Lung (tissue), 12 donors: ENCODE measurements at regions not wholly inside any gene's neighbourhood (a gene's known extent, or its start where the extent isn't known, plus 50 kb on each side); places are given as distances from the start of the nearest gene placed in this dataset. TPM values are rescaled to one million over a fixed set of nuclear protein-coding genes. Genes with fewer than 3 reads are reported as not detected.

ENCODE experiments used
- ATAC-seq: fragments of 200-7000 bp; cut with Tn5 transposase; one replicate; pipeline ENCODE4 v1.9.1; 2020; ENCODE audit warnings: moderate number of reproducible peaks; ENCODE audit not compliant: insufficient read depth, low FRiP score
- DNase-seq, 3 donors: peaks; one replicate each; pipeline ENCODE4 v3.0.0-alpha.2; 2013 to 2017
- H3K27ac ChIP-seq, 2 donors: one replicate each; pipeline ENCODE4 v1.5.1; 2013; ENCODE audit warnings: mild to moderate bottlenecking in 2 of 2, moderate library complexity in 2 of 2, control low read depth in 1 of 2, inconsistent platforms in 1 of 2, low read depth in 1 of 2, low read length in 1 of 2
- H3K27me3 ChIP-seq, 3 donors: one replicate each; pipeline ENCODE4 v1.5.1; 2013; ENCODE audit warnings: low read length in 2 of 3; ENCODE audit not compliant: control insufficient read depth in 3 of 3, insufficient read depth in 3 of 3
- H3K36me3 ChIP-seq, 4 donors: one replicate each; pipeline ENCODE4 v1.5.1; 2013; ENCODE audit warnings: low read length in 4 of 4, mild to moderate bottlenecking in 1 of 4, moderate library complexity in 1 of 4; ENCODE audit not compliant: control insufficient read depth in 4 of 4, insufficient read depth in 4 of 4
- H3K4me1 ChIP-seq, 5 donors: one replicate each; pipeline ENCODE4 v1.5.1; 2013; ENCODE audit warnings: low read length in 5 of 5, mild to moderate bottlenecking in 2 of 5, moderate library complexity in 1 of 5; ENCODE audit not compliant: control insufficient read depth in 5 of 5, insufficient read depth in 5 of 5
- H3K4me3 ChIP-seq: one replicate; pipeline ENCODE4 v1.5.1; 2013; ENCODE audit warnings: mild to moderate bottlenecking, control low read depth, moderate library complexity
- H3K9ac ChIP-seq, 2 donors: one replicate each; pipeline ENCODE4 v1.5.1; 2013; ENCODE audit warnings: low read length in 2 of 2, control low read depth in 1 of 2; ENCODE audit not compliant: insufficient read depth in 1 of 2
- H3K9me3 ChIP-seq, 4 donors: one replicate each; pipeline ENCODE4 v1.5.1; 2013; ENCODE audit warnings: low read length in 3 of 4, mild to moderate bottlenecking in 1 of 4, moderate library complexity in 1 of 4; ENCODE audit not compliant: control insufficient read depth in 4 of 4, insufficient read depth in 3 of 4
- WGBS, 2 donors: extraction: QIAGEN DNeasy Blood & Tissue Kit; methylation state at CpG; one replicate each; pipeline ENCODE4 v1.1.7; 2013; 5-methylcytosine and 5-hydroxymethylcytosine counted together
- small RNA-seq: library from RNA; depleted of rRNA; stranded (forward); fragments of <200 nt; gene quantifications from one replicate; pipeline ENCODE3, GENCODE V24; 2014; ENCODE audit warnings: low replicate concordance
- TF ChIP-seq, protein P1 (sequence below): IDR thresholded peaks from 2 replicates; pipeline ENCODE4 v1.5.1; 2012; ENCODE audit warnings: mild to moderate bottlenecking; ENCODE audit errors: control extremely low read depth, extremely low read depth
- donor health status: control.
- donor health status: control.
- donor health status: Bipolar disorder and iron deficiency.
- donor health status: healthy.
- donor health status: DM: yes; HTN: yes; CAD: no.

DNA sequence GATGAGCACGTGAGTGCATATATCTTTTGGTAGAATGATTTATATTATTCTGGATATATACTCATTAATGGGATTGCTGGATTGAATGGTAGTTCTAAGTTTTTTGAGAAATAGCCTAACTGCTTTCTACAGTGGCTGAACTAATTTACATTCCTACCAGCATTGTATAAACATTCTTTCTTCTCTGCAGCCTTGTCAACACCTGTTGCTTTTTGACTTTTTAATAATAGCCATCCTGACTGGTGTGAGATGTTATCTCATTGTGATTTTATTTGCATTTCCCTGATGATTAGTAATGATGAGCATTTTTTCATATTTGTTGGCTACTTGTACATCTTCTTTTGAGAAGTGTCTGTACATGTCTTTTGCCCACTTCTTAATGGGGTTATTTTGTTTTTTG, 116.3 kb downstream of the ADTRP start:
- no peak overlapping the region for H3K9ac ChIP-seq
- H3K27ac ChIP-seq = no peak overlapping the region
- 94% methylated on average over 1 of the region's 1 CpG for WGBS, 2 donors
- ATAC-seq (no peak), DNase-seq (no peak)
- no peaks in the 10 kb centered on the region for H3K36me3 ChIP-seq
- TF ChIP-seq, protein P1, sequence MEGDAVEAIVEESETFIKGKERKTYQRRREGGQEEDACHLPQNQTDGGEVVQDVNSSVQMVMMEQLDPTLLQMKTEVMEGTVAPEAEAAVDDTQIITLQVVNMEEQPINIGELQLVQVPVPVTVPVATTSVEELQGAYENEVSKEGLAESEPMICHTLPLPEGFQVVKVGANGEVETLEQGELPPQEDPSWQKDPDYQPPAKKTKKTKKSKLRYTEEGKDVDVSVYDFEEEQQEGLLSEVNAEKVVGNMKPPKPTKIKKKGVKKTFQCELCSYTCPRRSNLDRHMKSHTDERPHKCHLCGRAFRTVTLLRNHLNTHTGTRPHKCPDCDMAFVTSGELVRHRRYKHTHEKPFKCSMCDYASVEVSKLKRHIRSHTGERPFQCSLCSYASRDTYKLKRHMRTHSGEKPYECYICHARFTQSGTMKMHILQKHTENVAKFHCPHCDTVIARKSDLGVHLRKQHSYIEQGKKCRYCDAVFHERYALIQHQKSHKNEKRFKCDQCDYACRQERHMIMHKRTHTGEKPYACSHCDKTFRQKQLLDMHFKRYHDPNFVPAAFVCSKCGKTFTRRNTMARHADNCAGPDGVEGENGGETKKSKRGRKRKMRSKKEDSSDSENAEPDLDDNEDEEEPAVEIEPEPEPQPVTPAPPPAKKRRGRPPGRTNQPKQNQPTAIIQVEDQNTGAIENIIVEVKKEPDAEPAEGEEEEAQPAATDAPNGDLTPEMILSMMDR = no peak
- H3K4me1 ChIP-seq = no peaks in the 10 kb centered on the region
- H3K9me3 ChIP-seq = no peaks in the 10 kb centered on the region
- no peaks in the 10 kb centered on the region for H3K27me3 ChIP-seq
- H3K4me3 ChIP-seq = no peak overlapping the region

DNA sequence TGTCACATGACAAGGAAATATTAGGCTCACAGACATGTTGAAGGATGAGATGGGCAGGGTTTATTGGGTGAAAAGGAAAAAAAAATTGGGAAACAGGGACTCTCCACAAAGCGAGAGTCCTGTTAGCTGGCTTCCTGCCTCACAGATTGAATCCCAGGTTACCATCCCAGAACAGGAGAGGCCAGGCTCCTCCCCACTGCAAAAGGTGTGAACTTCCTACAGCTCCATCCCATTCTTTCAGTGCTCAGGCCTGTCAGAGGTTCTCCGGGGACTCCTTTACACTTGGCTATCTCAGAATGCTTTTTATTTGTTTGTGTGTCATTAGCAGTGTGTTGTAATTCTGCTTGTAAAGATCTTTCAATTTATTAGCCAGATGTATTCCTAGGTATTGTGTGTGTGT, 115.1 kb downstream of the ADTRP start:
- H3K36me3 ChIP-seq = no peaks in the 10 kb centered on the region
- ATAC-seq (no peak), DNase-seq (no peak)
- TF ChIP-seq, protein P1 = no peak
- H3K9ac ChIP-seq = no peak overlapping the region
- no peaks in the 10 kb centered on the region for H3K27me3 ChIP-seq
- H3K27ac ChIP-seq = no peak overlapping the region
- H3K4me3 ChIP-seq = no peak overlapping the region
- H3K4me1 ChIP-seq = no peaks in the 10 kb centered on the region
- no peaks in the 10 kb centered on the region for H3K9me3 ChIP-seq
- WGBS, 2 donors = 89 to 93% methylated on average over 2 of the region's 2 CpGs

Small RNAs in the stretch of these regions (small RNA-seq; reads per million reads assigned to genes)
- gene RF00017 = not detected
